GM10266 (cell line): ENCODE measurements at regions not wholly inside any gene's neighbourhood (a gene's known extent, or its start where the extent isn't known, plus 50 kb on each side); places are given as distances from the start of the nearest gene placed in this dataset.
A peak's percentile ranks its signal among the peaks of the same experiment; 100 is the strongest.

Source experiments
- DNase-seq: peaks from one replicate; pipeline ENCODE4 v3.0.0; 2012; ENCODE audit errors: extremely low spot score
- TF ChIP-seq, protein P1 (sequence below): IDR thresholded peaks from 2 replicates; pipeline ENCODE4 v1.5.1; 2012; ENCODE audit warnings: mild to moderate bottlenecking, low read depth; ENCODE audit not compliant: control insufficient read depth, insufficient read depth; ENCODE audit errors: missing control alignments

DNA sequence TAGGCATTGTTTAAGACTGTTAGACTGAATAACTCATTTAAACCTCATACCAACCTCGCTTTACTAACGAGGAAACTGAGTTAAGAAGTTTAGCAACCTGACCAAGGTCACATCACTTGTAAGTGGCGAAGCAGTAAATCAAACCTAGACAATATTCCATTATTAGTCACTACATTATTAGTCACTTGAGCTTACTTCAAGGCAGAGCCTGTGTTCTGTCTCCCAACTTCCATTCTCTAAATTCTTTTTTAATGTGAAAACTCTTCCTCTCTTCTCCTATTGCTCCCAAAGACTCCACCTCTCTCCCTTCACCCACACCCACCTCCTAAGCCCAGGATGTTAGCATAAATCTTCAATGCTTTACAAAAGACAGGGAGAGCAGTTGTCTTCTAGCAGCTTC, 156.5 kb downstream of the ARL6IP6 start:
- TF ChIP-seq, protein P1, sequence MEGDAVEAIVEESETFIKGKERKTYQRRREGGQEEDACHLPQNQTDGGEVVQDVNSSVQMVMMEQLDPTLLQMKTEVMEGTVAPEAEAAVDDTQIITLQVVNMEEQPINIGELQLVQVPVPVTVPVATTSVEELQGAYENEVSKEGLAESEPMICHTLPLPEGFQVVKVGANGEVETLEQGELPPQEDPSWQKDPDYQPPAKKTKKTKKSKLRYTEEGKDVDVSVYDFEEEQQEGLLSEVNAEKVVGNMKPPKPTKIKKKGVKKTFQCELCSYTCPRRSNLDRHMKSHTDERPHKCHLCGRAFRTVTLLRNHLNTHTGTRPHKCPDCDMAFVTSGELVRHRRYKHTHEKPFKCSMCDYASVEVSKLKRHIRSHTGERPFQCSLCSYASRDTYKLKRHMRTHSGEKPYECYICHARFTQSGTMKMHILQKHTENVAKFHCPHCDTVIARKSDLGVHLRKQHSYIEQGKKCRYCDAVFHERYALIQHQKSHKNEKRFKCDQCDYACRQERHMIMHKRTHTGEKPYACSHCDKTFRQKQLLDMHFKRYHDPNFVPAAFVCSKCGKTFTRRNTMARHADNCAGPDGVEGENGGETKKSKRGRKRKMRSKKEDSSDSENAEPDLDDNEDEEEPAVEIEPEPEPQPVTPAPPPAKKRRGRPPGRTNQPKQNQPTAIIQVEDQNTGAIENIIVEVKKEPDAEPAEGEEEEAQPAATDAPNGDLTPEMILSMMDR: no peak
- DNase-seq: no peak

- TF ChIP-seq, protein P1: no peak
- DNase-seq: no peak
Measured at GRCh38 chr2:152870239-152870638, 151.8 kb downstream of the ARL6IP6 start.

GRCh38 chr2:152867397-152867796, 149.0 kb downstream of the ARL6IP6 start:
- TF ChIP-seq, protein P1: no peak
- no peak for DNase-seq

GRCh38 chr2:152864601-152865149, 146.3 kb downstream of the ARL6IP6 start:
- TF ChIP-seq, protein P1: no peak
- DNase-seq: no peak

DNA sequence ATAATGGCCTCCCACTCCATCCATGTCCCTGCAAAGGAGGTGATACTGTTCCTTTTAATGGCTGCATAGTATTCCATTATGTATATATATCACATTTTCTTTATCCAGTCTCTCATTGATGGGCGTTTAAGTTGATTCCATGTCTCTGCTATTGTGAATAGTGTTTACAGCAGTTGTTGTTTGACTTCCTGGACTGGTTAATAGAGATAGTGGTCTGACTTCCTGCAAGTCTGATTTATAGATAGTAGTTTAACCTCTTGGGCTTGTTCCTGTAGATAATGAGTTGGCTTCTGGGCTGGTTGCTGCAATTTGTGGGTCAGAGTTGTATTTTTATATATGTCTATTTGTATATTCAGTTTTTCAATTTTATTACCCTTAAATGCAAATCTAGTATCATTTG, 145.4 kb downstream of the ARL6IP6 start:
- DNase-seq: no peak
- TF ChIP-seq, protein P1: no peak

GRCh38 chr2:152861349-152861942, 143.0 kb downstream of the ARL6IP6 start:
- DNase-seq: peak; percentile 16
- TF ChIP-seq, protein P1: peak; percentile 48

DNA sequence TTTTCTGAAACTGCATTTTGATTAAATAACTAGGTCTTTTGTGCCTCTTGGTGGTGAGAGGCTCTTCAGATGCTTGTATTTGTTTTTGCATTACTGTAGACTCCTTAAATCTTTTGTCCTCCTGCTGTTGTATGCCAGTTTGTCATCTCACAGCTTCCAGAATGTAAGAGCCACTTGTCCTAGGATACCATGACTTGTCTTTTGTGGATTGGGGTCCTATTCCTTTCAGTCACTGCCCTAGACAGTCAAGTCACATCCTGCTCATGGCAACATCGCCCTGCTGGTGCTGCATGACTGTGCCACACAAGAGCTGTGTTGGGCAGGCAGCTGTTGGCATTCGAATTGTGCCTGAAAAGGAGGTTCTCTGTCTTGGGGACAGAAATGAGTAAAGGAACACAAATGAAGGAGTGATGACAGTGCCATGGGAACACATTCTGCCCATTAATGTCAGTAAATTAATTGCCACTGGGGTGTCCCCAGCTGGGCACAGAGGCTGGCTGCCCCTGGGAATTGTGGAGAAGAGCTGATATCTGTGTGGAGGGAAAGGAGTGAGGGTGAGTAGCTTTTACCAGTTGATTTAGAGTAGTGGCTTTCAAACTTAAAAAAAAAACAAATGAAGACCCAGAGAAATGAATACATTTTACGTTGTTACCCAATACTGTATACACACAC, 140.3 kb downstream of the ARL6IP6 start:
- TF ChIP-seq, protein P1: no peak
- no peak for DNase-seq
